ENCODE measurements at regions not wholly inside any gene's neighbourhood (a gene's known extent, or its start where the extent isn't known, plus 50 kb on each side); places are given as distances from the start of the nearest gene placed in this dataset.

DNA sequence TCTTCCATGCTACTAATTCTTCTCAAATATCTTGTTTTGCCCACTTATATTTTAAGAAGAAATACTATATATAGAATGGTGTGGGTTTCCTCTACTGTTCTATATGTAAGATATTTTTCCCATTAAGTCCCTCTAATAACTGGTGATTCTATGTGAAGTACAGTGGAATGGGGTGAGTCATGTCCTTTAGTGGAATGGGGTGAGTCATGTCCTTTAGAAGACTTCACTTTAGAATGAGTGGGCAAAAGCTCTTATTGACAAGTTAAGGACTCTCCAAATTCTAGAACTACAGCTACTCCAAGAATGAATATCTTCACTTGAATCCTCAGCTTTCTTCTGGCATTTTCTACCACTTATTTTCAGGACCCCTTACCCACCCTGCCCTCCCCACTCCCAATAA is 349.9 kb downstream of the ETNK1 start:
- TF ChIP-seq, protein P1, sequence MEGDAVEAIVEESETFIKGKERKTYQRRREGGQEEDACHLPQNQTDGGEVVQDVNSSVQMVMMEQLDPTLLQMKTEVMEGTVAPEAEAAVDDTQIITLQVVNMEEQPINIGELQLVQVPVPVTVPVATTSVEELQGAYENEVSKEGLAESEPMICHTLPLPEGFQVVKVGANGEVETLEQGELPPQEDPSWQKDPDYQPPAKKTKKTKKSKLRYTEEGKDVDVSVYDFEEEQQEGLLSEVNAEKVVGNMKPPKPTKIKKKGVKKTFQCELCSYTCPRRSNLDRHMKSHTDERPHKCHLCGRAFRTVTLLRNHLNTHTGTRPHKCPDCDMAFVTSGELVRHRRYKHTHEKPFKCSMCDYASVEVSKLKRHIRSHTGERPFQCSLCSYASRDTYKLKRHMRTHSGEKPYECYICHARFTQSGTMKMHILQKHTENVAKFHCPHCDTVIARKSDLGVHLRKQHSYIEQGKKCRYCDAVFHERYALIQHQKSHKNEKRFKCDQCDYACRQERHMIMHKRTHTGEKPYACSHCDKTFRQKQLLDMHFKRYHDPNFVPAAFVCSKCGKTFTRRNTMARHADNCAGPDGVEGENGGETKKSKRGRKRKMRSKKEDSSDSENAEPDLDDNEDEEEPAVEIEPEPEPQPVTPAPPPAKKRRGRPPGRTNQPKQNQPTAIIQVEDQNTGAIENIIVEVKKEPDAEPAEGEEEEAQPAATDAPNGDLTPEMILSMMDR (IDR thresholded peaks at IDR 0.05; ENCODE audit: insufficient read depth, missing control alignments) = no peak
- DNase-seq (ENCODE audit: insufficient read length, low spot score) = no peak
- no peak for FAIRE-seq

DNA sequence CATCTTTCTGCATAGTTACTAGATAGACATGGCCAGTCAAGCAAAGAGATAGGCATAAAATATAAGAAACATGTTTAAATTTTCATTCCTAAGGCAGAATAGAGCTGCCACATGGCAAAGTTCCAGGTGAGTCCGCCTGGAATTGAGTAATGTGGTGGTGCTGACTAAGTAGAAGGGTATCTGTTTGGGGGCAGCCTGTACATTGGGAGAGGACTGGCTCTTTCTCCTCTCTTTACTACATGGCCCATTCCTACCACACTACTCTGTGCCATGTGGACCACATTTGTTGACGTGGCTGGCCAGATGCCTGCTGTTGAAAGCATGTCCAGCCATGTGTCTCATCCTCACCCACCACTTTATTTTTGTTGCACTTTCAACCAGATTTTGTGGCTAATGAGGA is 354.0 kb downstream of the ETNK1 start:
- FAIRE-seq (no peak), DNase-seq (ENCODE audit: insufficient read length, low spot score) (no peak)
- TF ChIP-seq, protein P1 (IDR thresholded peaks at IDR 0.05; ENCODE audit: insufficient read depth, missing control alignments) = no peak

DNA sequence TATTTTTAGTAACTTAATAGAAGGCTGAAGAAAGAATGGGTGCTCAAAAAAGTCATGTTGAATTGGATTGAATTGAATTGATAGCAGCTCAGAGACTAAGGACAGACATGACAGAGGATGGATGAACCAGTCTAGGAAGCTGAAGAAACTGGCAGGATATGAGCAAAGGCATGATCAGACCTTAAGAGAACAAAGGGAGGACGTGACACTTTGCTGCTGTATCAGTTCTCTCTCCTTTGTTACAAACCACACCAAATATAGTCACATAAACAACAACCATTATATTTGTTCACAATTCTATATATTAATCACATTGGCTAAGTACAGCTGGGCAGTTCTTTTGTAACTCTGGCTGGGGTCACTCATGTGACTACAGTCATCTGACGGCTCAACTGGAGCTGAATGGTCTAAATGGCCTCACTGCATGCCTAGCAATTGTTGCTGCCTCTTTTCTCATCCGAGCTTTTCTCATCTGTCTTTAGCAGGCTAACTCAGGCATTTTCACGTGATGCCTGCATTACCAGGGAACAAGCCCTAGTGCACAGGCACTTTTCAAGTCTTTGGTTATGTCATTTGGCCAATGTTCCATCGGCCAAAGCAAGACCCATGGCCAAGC is 355.0 kb downstream of the ETNK1 start:
- FAIRE-seq (no peak), DNase-seq (ENCODE audit: insufficient read length, low spot score) (no peak)
- TF ChIP-seq, protein P1 (IDR thresholded peaks at IDR 0.05; ENCODE audit: insufficient read depth, missing control alignments) = no peak

DNA sequence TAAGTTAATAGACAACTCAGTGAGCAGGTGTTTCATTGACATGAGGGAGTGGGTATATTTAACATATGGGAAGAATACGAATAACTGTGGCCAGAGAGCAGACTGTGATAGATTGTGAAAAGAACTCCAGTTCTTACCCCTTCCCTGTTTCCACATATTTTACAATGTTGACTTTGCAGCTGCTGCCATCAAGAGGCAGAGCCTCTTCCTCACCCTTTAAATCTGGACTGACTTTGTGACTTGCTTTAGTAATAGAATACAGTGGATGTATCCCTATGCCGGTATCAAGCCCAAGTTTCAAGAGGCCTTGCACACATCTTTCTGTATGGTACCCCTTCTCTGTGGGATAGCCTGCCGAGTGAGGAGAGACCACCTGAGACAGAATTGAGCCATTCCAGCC is 356.7 kb downstream of the ETNK1 start:
- TF ChIP-seq, protein P1 (IDR thresholded peaks at IDR 0.05; ENCODE audit: insufficient read depth, missing control alignments) = peak; percentile 33
- no peak for DNase-seq (ENCODE audit: insufficient read length, low spot score)
- FAIRE-seq = no peak

DNA sequence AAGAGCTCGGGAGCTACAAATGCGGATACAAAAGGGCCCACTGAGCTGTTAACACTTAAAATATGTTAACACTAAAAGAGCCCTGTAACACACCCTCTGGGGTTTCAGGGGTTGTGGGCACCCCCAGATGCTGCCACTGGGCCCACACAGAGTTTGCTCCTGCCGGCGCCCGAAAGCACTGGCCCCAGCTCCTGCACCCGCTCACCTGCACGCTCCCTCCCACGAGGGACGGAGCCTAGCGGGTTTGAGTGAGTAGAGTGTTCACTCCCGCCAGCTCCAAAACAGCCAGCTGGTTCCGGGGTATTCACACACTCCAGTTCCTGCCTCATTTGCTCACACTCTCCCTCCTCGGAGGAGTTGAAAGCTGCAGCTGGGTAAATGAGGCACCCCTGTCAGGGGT is 357.7 kb downstream of the ETNK1 start:
- DNase-seq (ENCODE audit: insufficient read length, low spot score) (no peak), FAIRE-seq (no peak)
- TF ChIP-seq, protein P1 (IDR thresholded peaks at IDR 0.05; ENCODE audit: insufficient read depth, missing control alignments) = no peak

DNA sequence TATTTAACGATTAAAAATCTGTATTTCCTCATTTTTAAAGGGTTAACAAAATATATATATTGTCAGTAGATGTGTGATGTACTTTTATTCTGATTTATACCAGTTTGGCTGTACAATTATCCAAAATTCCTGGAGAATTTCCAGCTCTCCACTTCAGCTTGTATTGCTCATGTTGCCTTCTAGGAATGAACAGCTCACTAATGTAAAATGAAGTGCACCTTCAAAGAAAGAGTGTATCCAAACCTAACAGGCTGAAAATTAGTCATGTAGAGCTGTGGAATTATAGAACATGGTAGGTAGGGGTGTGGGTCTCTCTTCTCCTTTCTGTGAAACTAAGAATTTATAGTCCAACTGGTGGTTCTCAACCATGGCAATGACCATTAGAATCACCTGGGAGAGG is 362.0 kb downstream of the ETNK1 start:
- TF ChIP-seq, protein P1 (IDR thresholded peaks at IDR 0.05; ENCODE audit: insufficient read depth, missing control alignments) = no peak
- no peak for FAIRE-seq
- DNase-seq (ENCODE audit: insufficient read length, low spot score) = no peak

DNA sequence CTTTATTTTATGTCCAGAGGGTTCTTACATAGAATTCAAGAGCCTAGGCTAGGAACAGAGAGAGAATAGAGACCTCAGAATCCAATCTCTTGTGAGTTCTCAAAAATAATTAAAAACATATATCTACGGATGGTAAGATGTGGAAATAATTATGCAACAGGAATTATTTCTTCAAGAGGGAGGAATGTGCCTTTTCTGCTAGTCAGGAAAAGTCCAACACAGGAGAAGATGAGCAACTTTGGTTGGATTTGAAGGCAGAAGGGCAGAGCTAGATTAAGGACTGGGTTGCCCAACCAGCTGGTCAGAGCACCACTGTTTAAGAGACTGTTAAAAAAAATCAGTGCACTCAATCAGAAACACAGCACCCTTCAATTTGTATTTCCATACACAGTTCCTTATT is 365.5 kb downstream of the ETNK1 start:
- TF ChIP-seq, protein P1 (IDR thresholded peaks at IDR 0.05; ENCODE audit: insufficient read depth, missing control alignments) = no peak
- FAIRE-seq = no peak
- no peak for DNase-seq (ENCODE audit: insufficient read length, low spot score)
